GM21723 (cell line): ENCODE measurements at regions not wholly inside any gene's neighbourhood (a gene's known extent, or its start where the extent isn't known, plus 50 kb on each side); places are given as distances from the start of the nearest gene placed in this dataset.

Source experiments
- ATAC-seq: cut with Tn5 transposase; IDR thresholded peaks from one replicate; pipeline ENCODE4 v1.9.1; 2021; ENCODE audit warnings: mild to moderate bottlenecking, moderate library complexity; ENCODE audit not compliant: unreplicated experiment

DNA sequence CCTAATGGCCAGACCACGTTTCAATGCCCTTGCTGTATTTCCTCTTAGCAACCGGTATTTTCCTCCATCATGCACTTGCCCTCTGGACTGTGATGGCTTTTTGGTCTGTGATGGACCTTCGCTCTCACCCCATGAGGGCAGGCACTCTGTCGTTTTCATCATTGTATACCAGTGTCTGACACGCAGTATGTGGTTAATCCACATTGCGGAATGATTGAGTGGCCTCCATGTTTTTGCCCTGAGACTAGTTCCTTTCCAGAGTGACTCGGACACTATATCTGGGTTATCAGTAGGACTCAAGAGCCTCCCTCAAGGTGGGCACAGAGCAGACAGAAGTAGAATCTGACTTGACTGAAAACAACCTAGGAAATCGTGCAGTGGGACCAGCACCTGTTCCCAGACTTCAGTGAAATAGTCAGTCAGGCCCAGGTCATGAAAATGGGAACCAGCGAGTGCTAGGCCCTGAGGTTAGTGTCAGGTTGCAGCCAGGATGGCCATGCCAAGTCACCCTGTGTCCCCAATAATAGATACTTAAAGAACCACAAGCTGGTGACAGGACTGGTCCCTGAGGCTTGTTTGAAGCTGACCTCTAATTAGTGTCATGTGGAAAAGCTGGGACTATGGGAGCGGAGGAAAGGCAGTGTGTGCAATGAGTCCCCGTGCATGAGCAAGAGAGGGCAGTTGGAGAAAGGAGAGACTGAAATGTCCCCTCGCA is 464.7 kb downstream of the INSC start:
- no peak for ATAC-seq

DNA sequence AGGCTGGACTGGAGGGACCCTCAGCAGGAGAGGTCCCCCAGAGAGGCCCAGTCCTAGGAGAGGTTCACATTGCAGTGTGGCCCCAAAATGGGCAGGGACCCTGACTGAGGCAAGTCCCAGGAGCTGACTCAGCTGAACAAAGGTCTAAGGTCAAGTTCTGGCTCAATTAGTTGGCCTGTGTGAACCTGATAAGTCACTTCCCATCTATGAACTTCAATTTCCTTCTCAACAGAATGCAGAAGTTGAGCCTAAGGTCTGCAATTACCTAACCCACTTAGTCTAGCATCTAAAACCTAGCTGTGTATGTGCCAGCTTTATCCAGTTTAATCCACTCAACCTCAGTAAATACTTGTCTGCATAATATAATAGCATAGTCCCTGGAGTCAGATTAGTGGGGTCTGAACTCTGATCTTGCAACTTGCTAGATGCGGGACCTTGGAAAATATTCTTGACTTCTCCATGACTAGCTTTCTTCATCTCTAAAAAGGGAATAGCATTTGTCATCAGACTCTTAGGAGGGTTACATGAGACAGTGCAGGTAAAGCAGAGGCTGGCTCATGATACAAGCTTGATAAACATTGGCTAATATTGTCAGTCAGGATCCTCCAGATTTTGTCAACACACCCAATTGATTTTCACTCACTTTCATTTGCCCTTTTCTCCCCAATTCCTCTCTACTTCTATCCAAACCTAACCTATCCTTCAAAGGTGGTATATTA is 465.5 kb downstream of the INSC start:
- no peak for ATAC-seq

DNA sequence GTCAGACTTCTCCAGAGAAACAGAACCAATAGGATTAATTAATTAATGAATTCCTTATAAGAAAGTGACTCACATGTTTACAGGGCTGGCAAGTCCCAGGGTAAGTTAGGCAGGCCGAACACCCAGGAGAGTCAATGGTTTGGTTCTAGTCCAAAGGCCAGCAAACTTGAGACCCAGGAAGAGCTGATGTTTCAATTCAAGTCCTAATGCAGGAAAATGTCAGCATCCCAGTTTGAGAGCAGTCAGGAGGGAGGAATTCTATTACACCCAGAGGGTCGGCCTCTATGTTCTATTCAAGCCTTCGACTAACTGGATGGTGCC is 466.0 kb downstream of the INSC start:
- ATAC-seq = no peak

DNA sequence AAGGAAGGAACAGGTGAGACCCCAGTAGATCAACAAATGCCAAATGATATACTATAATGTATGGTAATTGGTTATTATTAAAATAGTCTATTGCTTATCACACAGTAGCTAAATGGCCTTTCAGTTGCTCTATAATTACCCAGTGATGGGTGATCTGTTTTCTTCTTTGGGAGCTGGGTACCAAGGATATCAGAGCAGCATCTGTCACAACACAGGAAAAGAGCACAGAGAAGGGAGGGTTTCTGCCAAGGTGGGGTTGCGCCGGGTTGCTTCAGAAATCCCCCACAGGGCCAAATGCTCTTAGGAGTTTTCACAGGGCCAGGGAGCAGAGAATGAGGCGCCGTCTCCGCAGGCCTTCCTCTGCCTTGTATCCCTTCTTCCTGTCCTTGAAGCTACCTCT is 469.4 kb downstream of the INSC start:
- no peak for ATAC-seq

DNA sequence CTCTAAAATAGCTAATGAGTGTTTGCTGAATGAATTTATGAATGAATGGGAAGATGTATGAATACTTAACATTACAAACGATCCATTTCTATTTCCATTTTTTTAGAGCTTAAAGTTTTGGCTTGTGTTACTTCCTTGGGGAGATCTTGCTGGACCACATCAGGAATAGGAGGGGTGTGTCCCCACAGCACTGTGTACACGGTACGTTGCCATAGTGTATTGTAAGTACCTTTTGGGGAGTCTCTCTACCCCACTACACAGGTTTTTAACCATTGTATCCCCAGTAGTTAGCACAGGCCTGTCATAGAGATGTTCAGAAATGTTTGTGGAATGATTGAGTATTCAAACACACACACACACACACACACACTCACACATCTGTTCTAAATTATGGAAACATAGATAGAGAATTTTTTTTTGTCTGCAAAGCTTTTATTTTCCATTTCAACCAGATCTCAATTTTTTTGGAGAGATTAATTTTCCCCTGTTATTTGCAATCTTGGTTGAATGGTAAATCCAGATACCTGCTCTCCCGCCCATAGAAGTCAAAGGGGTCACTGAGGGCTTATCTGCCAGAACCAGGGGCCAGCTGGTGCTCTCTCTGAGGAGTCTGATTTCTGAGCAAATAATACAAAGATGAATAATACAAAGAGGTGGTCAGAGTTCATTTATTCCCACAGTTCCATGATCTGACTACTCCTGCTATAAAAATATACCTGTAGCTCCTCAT is 471.0 kb downstream of the INSC start:
- ATAC-seq = no peak

DNA sequence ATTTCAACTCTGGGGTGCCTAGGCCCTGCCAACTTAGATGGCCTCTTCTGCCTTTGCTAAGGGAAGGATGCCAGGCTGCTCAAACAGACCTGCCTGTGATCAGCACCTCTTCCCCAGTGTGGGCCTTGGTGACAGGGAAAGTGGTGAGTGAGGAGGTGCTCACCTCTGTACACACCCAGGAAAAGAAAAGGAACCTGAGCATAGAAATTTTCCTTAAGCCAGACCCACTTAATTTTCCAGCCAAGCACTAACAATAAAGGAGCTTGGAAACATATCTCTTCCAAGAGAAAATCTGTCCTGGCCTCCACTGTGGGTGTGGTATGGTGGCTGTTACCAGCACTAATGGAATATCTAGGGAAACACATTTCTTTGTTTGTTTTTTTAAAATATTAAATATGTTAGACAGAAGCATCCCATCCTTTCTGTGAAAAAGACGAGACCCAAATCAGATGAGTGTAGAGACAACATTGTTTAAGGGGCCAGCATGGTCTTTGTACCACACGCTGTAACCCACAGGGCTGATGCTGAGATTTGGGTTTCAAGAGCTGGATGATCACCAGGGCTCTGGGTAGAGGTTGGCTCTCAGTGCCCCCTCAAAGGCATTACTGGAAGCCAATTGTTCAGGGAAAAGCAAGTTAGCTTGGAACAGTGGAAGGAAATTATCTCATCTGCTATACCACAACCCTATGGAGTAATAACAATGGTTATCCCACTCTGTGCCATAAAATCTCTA is 472.2 kb downstream of the INSC start:
- ATAC-seq = no peak

DNA sequence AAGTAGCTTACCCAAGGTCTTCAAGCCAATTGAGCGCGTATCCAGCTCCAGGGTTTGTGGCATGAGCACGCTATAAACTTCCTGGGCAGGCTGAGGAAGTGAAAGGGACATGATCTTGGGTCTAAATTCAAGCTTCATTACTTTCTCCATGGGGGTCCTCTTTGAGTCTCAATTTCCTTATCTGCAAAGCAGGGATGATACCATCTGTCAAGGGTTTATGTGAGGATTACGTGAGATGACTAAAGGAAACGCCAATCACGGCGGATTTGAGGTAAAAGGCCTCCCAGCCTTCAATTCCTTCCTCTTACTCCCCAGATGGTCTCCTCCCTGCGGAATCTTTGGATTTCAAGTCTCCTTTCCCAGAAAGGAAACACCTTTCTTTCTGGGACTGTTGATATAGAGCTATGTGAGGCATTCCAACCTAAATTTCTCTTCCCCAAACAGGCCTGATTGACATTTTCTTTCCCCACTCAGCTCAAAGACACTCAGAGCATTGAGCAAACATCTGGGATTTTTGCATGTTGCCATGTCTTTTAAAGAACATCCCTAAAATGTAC is 474.4 kb downstream of the INSC start:
- no peak for ATAC-seq

DNA sequence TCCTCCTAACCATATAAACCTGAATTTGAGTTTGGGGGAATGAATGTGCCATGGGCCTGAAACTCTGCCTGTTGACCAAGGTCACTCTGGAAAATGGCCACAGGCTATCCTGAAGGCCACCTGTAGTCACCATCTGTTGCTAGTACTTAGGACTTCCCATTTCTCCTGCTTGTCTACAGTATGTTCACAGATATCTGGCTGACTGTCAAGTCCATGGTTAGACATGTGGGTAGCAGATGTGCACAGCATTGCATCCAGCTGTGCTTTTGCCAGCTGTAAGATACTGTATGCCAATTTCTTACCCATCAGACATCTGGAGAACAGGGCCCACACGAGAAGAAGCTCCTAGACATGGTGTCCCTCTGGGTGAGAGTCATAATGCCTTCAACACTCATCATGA is 475.4 kb downstream of the INSC start:
- ATAC-seq = no peak

DNA sequence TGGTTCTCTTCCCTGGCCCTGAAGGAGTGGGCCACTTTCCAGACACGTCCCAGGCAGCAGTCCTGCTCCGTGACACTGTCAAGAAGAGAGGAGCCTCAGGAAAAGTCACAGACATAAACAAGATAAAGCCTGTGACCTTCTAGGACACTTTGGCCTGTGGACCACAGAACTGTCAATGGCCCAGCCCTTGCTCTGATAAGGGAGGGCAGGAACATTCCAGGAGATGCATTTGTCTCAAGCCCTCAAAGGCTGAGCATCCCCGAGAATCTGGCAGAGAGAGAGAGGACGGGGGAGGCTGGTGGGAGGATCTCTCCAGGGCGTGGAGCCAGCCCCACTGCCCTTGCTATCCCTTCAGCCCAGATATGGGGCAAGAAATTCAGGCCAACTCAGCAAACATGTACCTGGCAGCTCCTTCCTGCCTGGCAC is 476.4 kb downstream of the INSC start:
- ATAC-seq = no peak

DNA sequence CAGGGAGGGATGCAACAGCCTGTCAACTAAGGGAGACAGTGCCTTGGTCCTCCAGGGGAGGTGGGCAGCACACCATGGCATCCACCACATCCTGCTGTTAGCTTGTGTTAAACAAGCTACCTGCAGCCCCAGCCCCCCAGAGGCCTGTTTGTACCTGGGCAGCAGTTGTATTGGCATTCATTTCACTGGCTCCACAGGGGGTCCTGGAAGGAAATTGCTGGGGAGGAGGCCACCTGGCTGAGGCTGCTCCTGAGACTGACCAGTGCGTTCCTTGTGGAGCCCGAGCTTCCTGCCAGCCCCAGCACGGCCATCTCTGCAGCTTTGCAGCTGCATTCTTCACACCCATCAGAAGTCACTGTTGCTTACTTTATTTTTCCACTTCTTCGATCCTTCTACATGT is 479.9 kb downstream of the INSC start:
- no peak for ATAC-seq

DNA sequence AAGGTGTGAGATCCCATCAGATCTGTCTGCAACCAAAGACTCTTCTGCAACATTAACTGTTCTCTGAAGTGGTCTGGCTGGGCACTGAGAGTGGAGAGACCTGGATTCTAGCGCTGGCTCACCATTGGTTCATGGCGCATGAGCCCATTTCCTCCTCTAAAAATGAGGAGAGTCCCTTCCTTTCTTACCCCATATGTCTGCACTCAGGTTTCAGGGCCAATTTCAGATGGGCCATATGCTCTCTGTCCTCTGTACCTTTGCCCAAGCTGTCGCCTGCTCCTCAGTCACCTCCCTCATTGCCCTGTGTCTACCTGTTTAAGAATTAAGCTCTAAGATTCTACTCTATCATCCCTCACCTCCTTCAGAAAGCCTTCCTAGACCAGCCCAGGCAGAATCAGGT is 484.7 kb downstream of the INSC start:
- ATAC-seq = no peak

DNA sequence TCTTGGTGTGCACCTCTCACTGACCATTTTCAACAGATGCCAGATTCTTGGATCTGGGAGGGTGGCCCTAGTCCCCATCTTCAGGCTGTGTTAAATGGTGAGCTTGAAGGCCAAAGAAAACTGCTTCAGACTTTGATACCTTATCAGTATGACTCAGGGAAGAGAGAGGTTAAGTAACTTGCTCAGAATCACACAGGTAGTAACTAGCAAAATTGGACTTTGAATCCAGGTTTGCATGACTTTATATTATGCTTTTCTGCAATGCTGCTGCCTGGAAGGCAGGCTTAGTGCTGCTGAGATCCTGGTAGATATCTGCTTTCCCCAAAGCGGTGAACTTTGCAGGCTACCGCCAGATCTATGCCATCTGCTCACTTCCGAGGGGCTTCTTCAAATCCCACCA is 487.3 kb downstream of the INSC start:
- ATAC-seq = no peak

DNA sequence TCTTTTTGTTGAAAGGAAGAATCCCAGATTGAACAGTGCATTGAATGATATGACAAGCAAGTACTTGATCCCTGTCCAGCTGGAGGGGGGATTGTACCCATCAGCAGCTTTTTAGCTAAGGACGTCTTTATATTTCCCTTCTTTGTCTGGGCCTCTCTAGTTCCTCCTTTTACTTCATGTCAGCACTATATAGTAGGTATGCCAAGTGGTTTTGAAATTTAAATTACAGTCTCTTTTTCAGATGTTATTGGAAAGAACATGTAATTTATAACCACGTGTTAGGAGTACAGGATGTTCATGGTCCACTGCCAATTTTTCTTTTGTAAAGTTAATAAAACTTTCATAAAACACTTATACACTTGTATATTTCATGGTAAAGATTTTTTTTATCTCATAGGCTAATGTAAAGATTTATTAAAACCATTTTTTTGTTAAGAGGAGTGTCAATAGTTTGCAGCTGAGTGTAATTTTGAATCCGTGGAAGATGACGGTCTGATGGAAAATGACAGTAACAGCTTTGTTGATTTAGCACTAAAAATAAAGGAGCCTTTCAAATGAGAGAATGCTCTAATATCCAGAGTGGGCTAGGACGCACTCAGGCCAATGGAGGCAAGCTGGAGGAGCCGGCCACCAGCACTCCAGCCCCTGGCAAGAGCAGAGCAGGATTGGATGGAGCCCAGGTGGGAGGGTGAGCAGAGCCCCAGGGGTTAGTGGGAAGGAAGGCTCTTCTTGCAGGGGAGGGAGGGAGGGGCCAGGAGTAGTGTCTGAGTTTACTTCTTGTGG is 488.3 kb downstream of the INSC start:
- no peak for ATAC-seq

DNA sequence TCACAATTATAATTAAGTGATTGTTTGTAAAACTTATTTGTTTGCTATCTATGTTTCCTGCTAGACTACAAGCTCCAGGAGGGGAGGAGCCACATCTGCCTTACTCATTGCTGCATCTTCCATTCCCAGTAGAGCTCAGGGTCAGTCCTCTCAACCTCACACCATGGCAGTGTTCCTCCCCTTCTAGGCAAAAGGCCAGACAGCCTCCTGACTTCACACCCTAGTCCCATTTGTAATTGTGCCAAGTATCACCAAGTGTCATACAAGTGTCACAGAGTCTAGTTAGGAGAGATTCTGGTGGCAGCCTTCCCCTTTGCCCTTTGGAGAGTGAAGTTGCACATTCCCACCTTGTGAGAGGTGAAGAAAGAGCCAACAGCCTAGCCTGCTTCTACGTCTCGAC is 490.4 kb downstream of the INSC start:
- ATAC-seq = no peak

DNA sequence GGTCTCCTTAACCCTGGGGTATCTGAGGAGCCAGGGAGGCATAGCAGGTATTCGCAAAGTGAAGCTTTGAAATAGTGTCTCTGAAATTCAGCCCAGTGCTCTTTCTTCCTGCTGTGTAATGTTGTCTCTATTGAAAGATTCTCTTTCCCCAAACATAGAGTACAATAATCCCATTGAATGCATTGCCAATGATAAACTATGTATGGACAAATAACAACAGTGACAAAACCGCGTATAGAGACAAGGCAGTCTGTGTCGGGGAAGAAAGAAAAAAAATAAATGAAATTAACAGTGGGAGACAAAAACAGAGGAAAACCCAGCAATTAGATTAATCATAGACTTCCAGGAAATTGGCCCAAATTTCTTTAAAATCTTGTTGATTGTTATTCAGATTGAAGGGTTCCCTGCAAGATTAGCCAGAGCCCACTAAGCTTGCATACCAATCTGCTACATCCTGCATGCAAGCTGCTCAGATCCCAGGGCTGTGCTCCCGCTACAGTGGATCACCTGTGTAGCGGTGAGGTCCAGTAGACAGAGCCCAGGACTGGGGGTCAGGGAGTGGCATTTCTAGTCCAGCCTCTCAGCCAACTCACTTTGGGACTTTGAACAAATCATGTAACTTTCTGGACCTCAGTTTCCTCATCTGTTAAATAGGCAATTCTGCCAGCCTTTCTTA is 492.8 kb downstream of the INSC start:
- no peak for ATAC-seq

DNA sequence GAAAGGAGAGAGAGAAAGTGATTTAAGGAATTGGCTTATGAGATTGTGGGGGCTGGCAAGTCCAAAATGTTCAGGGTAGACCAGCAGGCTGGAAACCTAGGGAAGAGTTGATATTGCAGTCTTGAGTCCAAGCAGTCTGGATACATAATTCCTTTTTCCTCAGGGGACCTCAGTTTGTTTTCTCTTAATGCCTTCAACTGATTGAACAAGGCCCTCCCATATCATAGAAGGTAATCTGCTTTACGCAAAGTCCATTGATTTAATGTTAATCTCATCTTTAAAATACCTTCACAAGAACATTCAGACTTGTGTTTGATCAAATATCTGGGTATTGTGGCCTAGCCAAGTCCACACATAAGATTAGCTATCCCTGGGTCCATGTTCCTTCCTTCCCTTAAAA is 494.7 kb downstream of the INSC start:
- ATAC-seq = no peak

DNA sequence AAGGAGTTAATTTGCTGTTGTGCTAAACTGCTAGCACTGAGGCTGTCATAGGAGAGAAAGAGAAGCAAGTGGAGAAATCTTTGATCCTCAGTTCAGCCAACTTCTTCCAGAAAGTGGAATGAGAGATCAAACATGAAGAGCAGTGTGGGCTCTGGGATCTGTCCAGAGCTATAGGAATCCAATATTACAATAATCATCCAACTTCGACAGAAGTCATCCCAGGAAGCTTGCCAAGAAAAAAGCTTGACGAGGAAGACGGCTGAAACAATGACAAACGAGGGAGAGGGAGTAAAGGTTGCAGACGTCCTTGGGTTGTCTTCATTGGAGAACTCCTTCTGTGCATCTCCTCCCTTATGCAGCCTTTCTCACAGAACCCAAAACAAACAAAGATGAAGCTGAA is 496.2 kb downstream of the INSC start:
- no peak for ATAC-seq

DNA sequence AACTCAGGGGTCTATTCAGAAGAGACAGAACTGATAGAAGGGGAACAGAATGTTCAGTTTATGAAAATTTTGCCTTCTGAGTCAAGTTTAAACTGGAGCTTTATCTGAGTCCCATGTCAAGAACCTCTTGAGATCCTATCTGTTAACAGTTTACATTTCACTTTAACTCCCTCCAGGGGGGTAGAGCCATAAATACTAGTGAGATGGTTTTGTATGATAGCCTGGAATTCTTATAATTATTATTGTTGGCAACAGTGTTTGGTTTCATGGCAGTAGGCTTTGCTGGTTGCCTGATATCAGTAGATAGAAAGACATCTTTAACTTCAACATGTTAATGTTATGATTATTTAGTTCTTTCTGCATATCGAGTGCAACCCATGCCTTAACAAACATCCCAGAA is 498.5 kb downstream of the INSC start:
- no peak for ATAC-seq

DNA sequence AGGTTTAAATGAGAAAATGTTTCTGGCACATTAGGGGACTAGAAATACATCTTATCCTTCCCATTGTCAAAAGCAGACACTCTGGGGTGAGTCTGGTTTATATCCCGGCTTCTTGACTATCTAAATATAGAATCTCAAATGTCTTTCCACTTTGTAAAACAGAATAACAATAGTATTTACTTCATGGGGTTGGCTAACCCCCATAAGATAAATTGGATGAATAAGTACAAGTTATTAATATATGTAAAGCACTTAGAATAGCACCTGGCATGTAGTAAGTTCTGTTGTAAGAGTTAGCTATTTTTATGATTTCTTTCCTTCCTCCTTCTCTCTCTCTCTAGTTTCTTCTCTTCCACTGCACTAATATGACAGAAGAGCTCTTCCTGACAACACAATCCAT is 499.1 kb downstream of the INSC start:
- no peak for ATAC-seq
